SJCRH30 (cell line): ENCODE measurements at regions not wholly inside any gene's neighbourhood (a gene's known extent, or its start where the extent isn't known, plus 50 kb on each side); places are given as distances from the start of the nearest gene placed in this dataset.
A peak's percentile ranks its signal among the peaks of the same experiment; 100 is the strongest.

Source experiments
- DNase-seq, 2 experiments: peaks; one replicate each; pipeline ENCODE4 v3.0.0-alpha.2; 2015 to 2020
- H3K27ac ChIP-seq: fragments of 250-450 bp; sonication (Bioruptor Pico); 2 replicates; pipeline ENCODE4 v1.5.1; 2020; ENCODE audit warnings: mild to moderate bottlenecking, moderate library complexity
- H3K27me3 ChIP-seq: fragments of 250-450 bp; sonication (Bioruptor Pico); 2 replicates; pipeline ENCODE4 v1.5.1; 2020; ENCODE audit warnings: mild to moderate bottlenecking, moderate library complexity
- H3K36me3 ChIP-seq: fragments of 250-450 bp; sonication (Bioruptor Pico); 2 replicates; pipeline ENCODE4 v1.5.1; 2020; ENCODE audit warnings: mild to moderate bottlenecking, moderate library complexity
- H3K4me1 ChIP-seq: fragments of 250-450 bp; sonication (Bioruptor Pico); 2 replicates; pipeline ENCODE4 v1.5.1; 2020; ENCODE audit warnings: mild to moderate bottlenecking, moderate library complexity
- H3K4me3 ChIP-seq: fragments of 250-450 bp; sonication (Bioruptor Pico); 2 replicates; pipeline ENCODE4 v1.5.1; 2020; ENCODE audit warnings: mild to moderate bottlenecking, moderate library complexity
- H3K9me3 ChIP-seq: fragments of 250-450 bp; sonication (Bioruptor Pico); replicated peaks from 2 replicates; pipeline ENCODE4 v1.5.1; 2020; ENCODE audit warnings: mild to moderate bottlenecking, moderate library complexity

DNA sequence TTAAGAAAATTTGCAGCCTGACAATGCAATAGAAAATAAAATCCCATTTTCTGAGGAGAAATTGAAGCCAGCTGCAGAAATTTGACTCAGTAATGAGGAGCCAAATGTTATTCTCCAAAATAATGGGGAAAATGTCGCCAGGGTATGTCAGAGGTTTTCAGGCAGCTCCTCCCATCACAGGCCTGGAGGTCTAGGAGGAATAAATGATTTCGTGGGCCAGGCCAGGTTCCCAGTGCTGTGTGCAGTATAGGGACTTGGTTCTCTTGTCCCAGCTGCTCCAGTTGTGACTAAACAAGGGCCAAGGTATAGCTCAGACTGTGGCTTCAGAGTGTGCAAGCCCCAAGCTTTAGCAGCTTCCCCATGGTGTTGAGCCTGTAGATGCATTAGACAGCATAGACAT lies 1240.8 kb upstream of the ADGRB3 start:
- H3K9me3 ChIP-seq: no peaks in the 10 kb centered on the region
- no peak overlapping the region for H3K27ac ChIP-seq
- H3K4me1 ChIP-seq: no peaks in the 10 kb centered on the region
- no peak for DNase-seq
- H3K27me3 ChIP-seq: no peaks in the 10 kb centered on the region
- H3K4me3 ChIP-seq: no peak overlapping the region
- no peaks in the 10 kb centered on the region for H3K36me3 ChIP-seq

GRCh38 chr6:67393356-67393755 lies 1241.7 kb upstream of the ADGRB3 start:
- DNase-seq: no peak

DNA sequence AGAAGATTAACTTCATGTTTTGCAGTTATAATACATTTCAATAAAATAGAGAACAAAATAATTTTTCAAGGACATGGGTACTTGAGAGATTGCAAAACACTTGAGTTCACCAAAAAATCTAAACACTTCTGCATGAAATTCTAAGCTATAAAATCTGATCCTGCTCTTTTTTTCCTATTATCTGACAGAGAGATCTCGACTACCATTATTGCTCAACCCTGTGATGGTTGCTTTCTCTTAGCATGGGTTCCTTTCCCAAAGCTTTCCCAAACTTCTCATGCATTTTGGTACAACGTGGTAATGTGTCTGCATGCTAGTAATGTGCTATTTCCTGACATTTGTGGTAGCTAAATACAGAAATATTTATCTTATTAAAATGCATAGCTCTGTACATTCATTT lies 1243.1 kb upstream of the ADGRB3 start:
- Histone ChIP-seq H3K4me3 (no peak overlapping the region), H3K9me3 (no peaks in the 10 kb centered on the region), H3K36me3 (no peaks in the 10 kb centered on the region), H3K27me3 (no peaks in the 10 kb centered on the region), H3K4me1 (no peaks in the 10 kb centered on the region), H3K27ac (no peak overlapping the region)
- DNase-seq: no peak

More at GRCh38 chr6:67393356-67393755, 1241.7 kb upstream of the ADGRB3 start:
- Histone ChIP-seq H3K27ac (no peak overlapping the region), H3K36me3 (no peaks in the 10 kb centered on the region), H3K4me3 (no peak overlapping the region), H3K4me1 (no peaks in the 10 kb centered on the region), H3K27me3 (no peaks in the 10 kb centered on the region), H3K9me3 (no peaks in the 10 kb centered on the region)

- Histone ChIP-seq H3K9me3 (no peaks in the 10 kb centered on the region), H3K27ac (no peak overlapping the region), H3K36me3 (no peaks in the 10 kb centered on the region), H3K27me3 (no peaks in the 10 kb centered on the region), H3K4me3 (no peak overlapping the region), H3K4me1 (no peaks in the 10 kb centered on the region)
- DNase-seq: no peak
Observed at GRCh38 chr6:67369679-67370078, 1265.4 kb upstream of the ADGRB3 start.

DNA sequence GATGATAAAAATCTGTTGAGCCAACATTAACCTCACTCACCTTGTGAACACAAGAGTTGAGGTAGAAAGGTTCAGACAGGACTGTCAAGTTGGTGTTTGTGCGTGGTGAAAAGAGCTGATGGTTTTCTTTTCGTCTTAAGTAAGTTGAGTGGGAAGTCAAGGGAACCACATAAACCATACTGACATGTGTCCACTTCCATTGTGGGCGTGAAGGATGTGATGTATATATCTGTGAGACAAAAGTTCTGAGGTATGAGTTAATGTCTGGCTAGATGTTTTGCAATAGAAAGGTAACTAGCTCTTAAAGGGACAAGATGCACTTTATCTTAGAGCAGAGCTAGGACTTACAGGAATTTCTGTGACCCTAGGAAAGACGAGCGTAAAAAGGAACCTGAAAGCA lies 1272.1 kb upstream of the ADGRB3 start:
- Histone ChIP-seq H3K4me3 (no peak overlapping the region), H3K9me3 (no peaks in the 10 kb centered on the region), H3K27me3 (no peaks in the 10 kb centered on the region), H3K36me3 (no peaks in the 10 kb centered on the region), H3K27ac (no peak overlapping the region), H3K4me1 (no peaks in the 10 kb centered on the region)
- DNase-seq: no peak

GRCh38 chr6:67361264-67361663 lies 1273.8 kb upstream of the ADGRB3 start:
- no peak for DNase-seq
- Histone ChIP-seq H3K4me1 (no peaks in the 10 kb centered on the region), H3K9me3 (no peaks in the 10 kb centered on the region), H3K36me3 (no peaks in the 10 kb centered on the region), H3K27me3 (no peaks in the 10 kb centered on the region), H3K27ac (no peak overlapping the region), H3K4me3 (no peak overlapping the region)

DNA sequence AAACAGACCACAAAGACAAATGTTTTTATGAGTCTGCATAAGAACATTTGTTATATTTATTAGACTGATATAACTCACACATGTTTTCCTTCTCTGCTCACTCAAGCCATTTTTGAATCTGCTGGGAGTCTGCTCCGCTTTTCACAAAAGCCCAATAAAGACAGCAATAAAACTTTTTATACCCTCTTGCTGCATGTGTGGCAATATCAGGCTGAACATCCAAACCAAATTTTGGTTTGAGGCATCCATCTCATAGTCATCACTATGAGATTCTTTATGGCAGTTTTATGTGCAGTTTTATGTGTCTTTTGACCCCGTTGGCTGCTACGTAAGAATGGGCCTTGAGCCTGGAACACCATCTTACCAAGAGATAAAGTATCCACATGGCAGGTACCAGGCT lies 1276.8 kb upstream of the ADGRB3 start:
- Histone ChIP-seq H3K27me3 (no peaks in the 10 kb centered on the region), H3K9me3 (no peaks in the 10 kb centered on the region), H3K4me1 (no peaks in the 10 kb centered on the region), H3K36me3 (no peaks in the 10 kb centered on the region), H3K4me3 (no peak overlapping the region), H3K27ac (no peak overlapping the region)
- DNase-seq: no peak

DNA sequence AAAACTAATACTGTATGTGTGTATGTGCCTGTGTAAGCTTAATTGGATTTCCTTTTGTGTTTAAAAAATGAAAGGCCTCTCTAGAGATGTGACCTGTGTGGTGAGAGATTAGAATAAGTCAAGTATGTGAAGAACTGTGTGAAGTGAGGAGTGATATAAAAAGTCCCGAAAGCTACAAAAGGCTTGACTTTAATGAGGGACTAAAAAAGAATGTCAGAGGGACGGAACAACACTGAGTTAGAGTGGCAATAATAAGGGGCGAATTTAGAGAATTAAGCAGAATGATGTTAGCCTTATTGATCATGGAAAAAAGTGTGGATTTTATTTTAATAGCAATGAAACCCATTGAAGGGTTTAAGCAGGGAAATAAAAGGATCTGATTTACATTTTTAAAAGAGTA lies 1281.2 kb upstream of the ADGRB3 start:
- Histone ChIP-seq H3K4me3 (no peak overlapping the region), H3K4me1 (no peaks in the 10 kb centered on the region), H3K27ac (no peak overlapping the region), H3K9me3 (no peaks in the 10 kb centered on the region), H3K27me3 (no peaks in the 10 kb centered on the region), H3K36me3 (no peaks in the 10 kb centered on the region)
- DNase-seq: no peak

GRCh38 chr6:67352717-67353116 lies 1282.4 kb upstream of the ADGRB3 start:
- no peaks in the 10 kb centered on the region for H3K36me3 ChIP-seq
- H3K4me1 ChIP-seq: no peaks in the 10 kb centered on the region
- H3K4me3 ChIP-seq: no peak overlapping the region
- no peak overlapping the region for H3K27ac ChIP-seq
- H3K9me3 ChIP-seq: no peaks in the 10 kb centered on the region
- DNase-seq: no peak
- no peaks in the 10 kb centered on the region for H3K27me3 ChIP-seq

DNA sequence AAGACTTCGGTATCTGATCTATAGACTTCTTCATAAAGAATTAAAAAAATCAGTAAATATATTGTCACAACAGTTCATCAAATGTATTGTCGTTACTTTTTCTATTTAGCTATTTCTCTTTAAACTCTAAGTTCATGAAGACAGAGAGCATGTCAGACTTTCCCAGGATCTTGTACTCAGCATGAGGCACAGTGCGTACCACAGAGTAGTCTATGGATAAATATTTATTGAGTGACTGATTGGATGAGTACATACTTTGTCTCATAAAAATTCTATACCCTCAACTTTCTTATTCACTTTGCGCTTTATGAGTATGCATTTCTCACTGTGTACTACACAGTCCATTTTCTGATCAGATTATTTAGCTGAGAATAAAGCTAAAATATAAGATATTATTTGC lies 1284.4 kb upstream of the ADGRB3 start:
- H3K4me3 ChIP-seq: no peak overlapping the region
- no peaks in the 10 kb centered on the region for H3K27me3 ChIP-seq
- no peaks in the 10 kb centered on the region for H3K36me3 ChIP-seq
- H3K9me3 ChIP-seq: no peaks in the 10 kb centered on the region
- H3K27ac ChIP-seq: no peak overlapping the region
- no peak for DNase-seq
- H3K4me1 ChIP-seq: no peaks in the 10 kb centered on the region

DNA sequence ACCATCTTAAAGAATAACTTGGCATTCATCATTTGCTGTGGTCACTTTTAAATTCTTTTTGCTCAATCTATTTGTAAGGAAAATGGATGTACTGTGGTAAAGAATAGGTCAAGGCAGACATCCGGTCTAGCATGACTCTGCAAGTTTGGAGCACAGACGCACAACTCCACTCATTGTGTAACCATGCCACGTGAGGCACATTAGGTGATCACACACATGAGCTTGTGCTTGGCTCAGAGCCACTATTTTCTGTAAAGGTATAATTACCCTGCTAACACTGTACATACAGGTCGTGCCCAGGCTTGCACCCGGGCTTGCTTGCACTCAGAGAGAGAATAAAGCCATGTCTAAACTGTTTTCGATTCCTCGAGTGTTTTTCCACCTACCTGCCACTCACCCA lies 1289.1 kb upstream of the ADGRB3 start:
- no peaks in the 10 kb centered on the region for H3K4me1 ChIP-seq
- no peaks in the 10 kb centered on the region for H3K27me3 ChIP-seq
- H3K9me3 ChIP-seq: no peaks in the 10 kb centered on the region
- no peak overlapping the region for H3K27ac ChIP-seq
- no peaks in the 10 kb centered on the region for H3K36me3 ChIP-seq
- DNase-seq: no peak
- H3K4me3 ChIP-seq: no peak overlapping the region

- Histone ChIP-seq H3K27me3 (no peaks in the 10 kb centered on the region), H3K36me3 (no peaks in the 10 kb centered on the region)
Observed at GRCh38 chr6:67336014-67336413, 1299.1 kb upstream of the ADGRB3 start.

GRCh38 chr6:67331304-67331703 lies 1303.8 kb upstream of the ADGRB3 start:
- Histone ChIP-seq H3K36me3 (no peaks in the 10 kb centered on the region), H3K9me3 (no peaks in the 10 kb centered on the region), H3K27ac (no peak overlapping the region), H3K4me3 (no peak overlapping the region), H3K27me3 (no peaks in the 10 kb centered on the region), H3K4me1 (no peaks in the 10 kb centered on the region)
- no peak for DNase-seq

More at GRCh38 chr6:67336014-67336413, 1299.1 kb upstream of the ADGRB3 start:
- DNase-seq: no peak
- no peaks in the 10 kb centered on the region for H3K9me3 ChIP-seq
- no peak overlapping the region for H3K4me3 ChIP-seq
- no peaks in the 10 kb centered on the region for H3K4me1 ChIP-seq
- H3K27ac ChIP-seq: no peak overlapping the region

GRCh38 chr6:67328269-67328668 lies 1306.8 kb upstream of the ADGRB3 start:
- DNase-seq: no peak
- Histone ChIP-seq H3K27ac (no peak overlapping the region), H3K27me3 (no peaks in the 10 kb centered on the region), H3K9me3 (no peaks in the 10 kb centered on the region), H3K36me3 (no peaks in the 10 kb centered on the region), H3K4me1 (no peaks in the 10 kb centered on the region), H3K4me3 (no peak overlapping the region)

DNA sequence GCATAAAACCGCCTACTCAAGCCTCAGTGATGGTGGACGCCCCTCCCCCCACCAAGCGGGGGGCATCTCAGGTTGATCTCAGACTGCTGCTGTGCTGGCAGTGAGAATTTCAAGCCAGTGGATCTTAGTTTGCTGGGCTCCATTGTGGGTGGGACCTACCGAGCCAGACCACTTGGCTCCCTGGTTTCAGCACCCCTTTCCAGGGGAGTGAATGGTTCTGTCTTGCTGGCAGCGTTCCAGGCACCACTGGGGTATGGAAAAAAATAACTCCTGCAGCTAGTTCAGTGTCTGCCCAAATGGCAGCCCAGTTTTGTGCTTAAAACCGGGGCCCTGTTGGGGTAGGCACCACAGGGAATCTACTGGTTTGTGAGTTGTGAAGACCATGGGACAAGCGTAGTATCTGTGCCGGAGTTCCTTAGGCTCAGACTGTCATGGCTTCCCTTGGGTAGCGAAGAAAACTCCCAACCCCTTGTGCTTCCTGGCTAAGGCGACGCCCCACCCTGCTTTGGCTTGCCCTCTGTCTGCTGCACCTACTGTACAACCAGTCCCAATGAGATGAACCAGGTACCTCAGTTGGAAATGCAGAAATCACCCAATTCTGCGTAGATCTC lies 1334.5 kb upstream of the ADGRB3 start:
- DNase-seq: peak in 1 of 2 experiments; percentile 13
- no peaks in the 10 kb centered on the region for H3K27me3 ChIP-seq
- no peaks in the 10 kb centered on the region for H3K9me3 ChIP-seq
- H3K27ac ChIP-seq: no peak overlapping the region
- H3K36me3 ChIP-seq: no peaks in the 10 kb centered on the region
- H3K4me3 ChIP-seq: no peak overlapping the region
- no peaks in the 10 kb centered on the region for H3K4me1 ChIP-seq

DNA sequence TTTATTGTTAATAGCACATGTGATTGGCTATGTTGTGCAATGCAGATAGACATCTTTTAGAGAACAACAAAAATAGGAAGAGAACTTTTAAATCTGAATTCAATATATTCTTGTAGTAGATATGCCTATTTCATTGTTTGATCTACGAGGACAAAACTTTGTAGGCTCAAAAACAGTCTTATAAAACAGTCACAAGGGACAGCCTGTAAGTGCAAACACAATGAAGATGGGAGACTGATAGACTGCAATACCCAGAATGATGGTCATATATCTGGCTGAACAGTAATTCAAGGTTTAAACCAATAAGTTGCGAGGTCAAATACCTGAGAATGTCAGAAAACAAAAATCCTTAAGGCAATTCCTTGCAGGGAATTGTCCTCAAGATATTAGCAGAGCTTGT lies 1342.9 kb upstream of the ADGRB3 start:
- Histone ChIP-seq H3K4me1 (no peaks in the 10 kb centered on the region), H3K27me3 (no peaks in the 10 kb centered on the region), H3K4me3 (no peak overlapping the region), H3K9me3 (no peaks in the 10 kb centered on the region), H3K27ac (no peak overlapping the region), H3K36me3 (no peaks in the 10 kb centered on the region)
- DNase-seq: no peak
